ENCODE measurements at regions not wholly inside any gene's neighbourhood (a gene's known extent, or its start where the extent isn't known, plus 50 kb on each side); places are given as distances from the start of the nearest gene placed in this dataset.

- DNase-seq: no peak
- no peak for ATAC-seq
- Histone ChIP-seq H3K4me1 (no peaks in the 10 kb centered on the region), H3K4me3 (no peak overlapping the region), H3K36me3 (no peaks in the 10 kb centered on the region), H3K9me3 (no peaks in the 10 kb centered on the region), H3K27me3 (peaks cover 0 to 42% (median 14%) of the 10 kb centered on the region in 7 donors), H3K27ac (no peak overlapping the region)
- no peak for TF ChIP-seq CTCF (IDR thresholded peaks at IDR 0.05)
- intact Hi-C loops (cut with DNase I): no loop called here
- WGBS, 2 donors: 81 to 82% methylated on average over 1 of the region's 1 CpG
Measured at GRCh38 chr1:14495381-14495780, 103.1 kb upstream of the KAZN start.

- no peak for TF ChIP-seq CTCF (IDR thresholded peaks at IDR 0.05)
- intact Hi-C loops (cut with DNase I): no loop called here
- H3K4me3 ChIP-seq: no peak overlapping the region
- H3K36me3 ChIP-seq: no peaks in the 10 kb centered on the region
- no peak overlapping the region for H3K27ac ChIP-seq
- peaks cover 0 to 42% (median 14%) of the 10 kb centered on the region in 7 donors for H3K27me3 ChIP-seq
- no peak for DNase-seq
- no peaks in the 10 kb centered on the region for H3K9me3 ChIP-seq
- H3K4me1 ChIP-seq: no peaks in the 10 kb centered on the region
- WGBS, 2 donors: 63 to 72% methylated on average over 3 of the region's 3 CpGs
- no peak for ATAC-seq
Measured at GRCh38 chr1:14495996-14496395, 102.5 kb upstream of the KAZN start.

- ATAC-seq (no peak), DNase-seq (no peak)
- WGBS, 2 donors: 72 to 76% methylated on average over 6 of the region's 6 CpGs
- Histone ChIP-seq H3K9me3 (no peaks in the 10 kb centered on the region), H3K36me3 (no peaks in the 10 kb centered on the region), H3K27ac (no peak overlapping the region), H3K27me3 (peaks cover 0 to 35% (median 20%) of the 10 kb centered on the region in 7 donors), H3K4me1 (no peaks in the 10 kb centered on the region), H3K4me3 (no peak overlapping the region)
- TF ChIP-seq CTCF (IDR thresholded peaks at IDR 0.05): no peak
- intact Hi-C loops (cut with DNase I): no loop called here
Measured at GRCh38 chr1:14498839-14499238, 99.6 kb upstream of the KAZN start.

- intact Hi-C loops (cut with DNase I): no loop called here
Measured at GRCh38 chr1:14499312-14500040, 99.0 kb upstream of the KAZN start.

More at GRCh38 chr1:14499312-14500040, 99.0 kb upstream of the KAZN start:
- no peaks in the 10 kb centered on the region for H3K36me3 ChIP-seq
- no peak overlapping the region for H3K4me3 ChIP-seq
- H3K4me1 ChIP-seq: no peaks in the 10 kb centered on the region
- DNase-seq (no peak), ATAC-seq (no peak)
- H3K9me3 ChIP-seq: no peaks in the 10 kb centered on the region
- no peak overlapping the region for H3K27ac ChIP-seq
- no peak for TF ChIP-seq CTCF (IDR thresholded peaks at IDR 0.05)
- H3K27me3 ChIP-seq: peaks cover 0 to 37% (median 16%) of the 10 kb centered on the region in 7 donors
- 79 to 82% methylated on average over 9 of the region's 9 CpGs for WGBS, 2 donors

All from heart right ventricle (tissue), 16 donors.